SU-DHL-6 (cell line): ENCODE measurements at regions not wholly inside any gene's neighbourhood (a gene's known extent, or its start where the extent isn't known, plus 50 kb on each side); places are given as distances from the start of the nearest gene placed in this dataset.

Experiments used
- EZH2phosphoT487 ChIP-seq: fragments of 200-600 bp; sonication (generic), shearing (Covaris generic); conservative IDR thresholded peaks from 2 replicates; pipeline ENCODE4 v1.6.1; 2018; ENCODE audit warnings: mild to moderate bottlenecking, antibody characterized with exemption, low read length, moderate library complexity, mixed read lengths
- TF ChIP-seq, protein P1 (sequence below): fragments of 200-600 bp; sonication (generic); IDR thresholded peaks from one replicate; pipeline ENCODE4 v1.5.1; 2017; ENCODE audit warnings: antibody characterized with exemption, mild to moderate bottlenecking, low read length, moderate library complexity; ENCODE audit not compliant: insufficient read depth, poor library complexity, severe bottlenecking

DNA sequence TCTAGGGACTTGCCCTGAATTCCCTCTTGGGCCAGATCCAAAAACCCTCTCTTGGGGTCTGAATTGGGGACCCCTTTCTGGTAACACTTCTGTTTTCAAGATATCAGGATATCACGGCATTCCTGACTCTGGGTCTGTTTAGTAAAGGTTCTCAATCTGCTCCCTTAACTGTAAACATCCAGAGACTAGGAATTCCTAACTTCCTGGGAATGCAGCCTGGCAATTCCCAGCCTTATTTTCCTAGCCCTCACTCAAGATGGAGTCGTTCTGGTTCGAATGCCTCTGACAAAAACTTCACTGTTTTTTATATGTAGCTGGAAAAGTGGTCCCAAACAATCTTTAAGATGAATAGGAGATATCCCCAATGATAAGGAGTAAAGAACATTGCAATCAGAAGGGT lies 141.6 kb upstream of the XYLT1 start:
- TF ChIP-seq, protein P1, sequence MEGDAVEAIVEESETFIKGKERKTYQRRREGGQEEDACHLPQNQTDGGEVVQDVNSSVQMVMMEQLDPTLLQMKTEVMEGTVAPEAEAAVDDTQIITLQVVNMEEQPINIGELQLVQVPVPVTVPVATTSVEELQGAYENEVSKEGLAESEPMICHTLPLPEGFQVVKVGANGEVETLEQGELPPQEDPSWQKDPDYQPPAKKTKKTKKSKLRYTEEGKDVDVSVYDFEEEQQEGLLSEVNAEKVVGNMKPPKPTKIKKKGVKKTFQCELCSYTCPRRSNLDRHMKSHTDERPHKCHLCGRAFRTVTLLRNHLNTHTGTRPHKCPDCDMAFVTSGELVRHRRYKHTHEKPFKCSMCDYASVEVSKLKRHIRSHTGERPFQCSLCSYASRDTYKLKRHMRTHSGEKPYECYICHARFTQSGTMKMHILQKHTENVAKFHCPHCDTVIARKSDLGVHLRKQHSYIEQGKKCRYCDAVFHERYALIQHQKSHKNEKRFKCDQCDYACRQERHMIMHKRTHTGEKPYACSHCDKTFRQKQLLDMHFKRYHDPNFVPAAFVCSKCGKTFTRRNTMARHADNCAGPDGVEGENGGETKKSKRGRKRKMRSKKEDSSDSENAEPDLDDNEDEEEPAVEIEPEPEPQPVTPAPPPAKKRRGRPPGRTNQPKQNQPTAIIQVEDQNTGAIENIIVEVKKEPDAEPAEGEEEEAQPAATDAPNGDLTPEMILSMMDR, result no peak
- no peak for TF ChIP-seq EZH2phosphoT487
